PC-3 (cell line): ENCODE measurements at regions not wholly inside any gene's neighbourhood (a gene's known extent, or its start where the extent isn't known, plus 50 kb on each side); places are given as distances from the start of the nearest gene placed in this dataset.

Source experiments
- CTCF ChIP-seq: fragments of 300-600 bp; sonication (generic); conservative IDR thresholded peaks from 2 replicates; pipeline ENCODE4 v1.5.1; 2017; ENCODE audit warnings: antibody characterized with exemption, low read depth, mild to moderate bottlenecking, low read length
- EZH2 ChIP-seq: fragments of 300-600 bp; sonication (generic); IDR thresholded peaks from one replicate; pipeline ENCODE4 v1.6.1; 2017; ENCODE audit warnings: antibody characterized with exemption, mild to moderate bottlenecking, low read length; ENCODE audit not compliant: unreplicated experiment
- EZH2phosphoT487 ChIP-seq: fragments of 300-600 bp; sonication (generic); IDR thresholded peaks from 2 replicates; pipeline ENCODE4 v1.6.1; 2018; ENCODE audit warnings: mild to moderate bottlenecking, antibody characterized with exemption, low read length, borderline replicate concordance

DNA sequence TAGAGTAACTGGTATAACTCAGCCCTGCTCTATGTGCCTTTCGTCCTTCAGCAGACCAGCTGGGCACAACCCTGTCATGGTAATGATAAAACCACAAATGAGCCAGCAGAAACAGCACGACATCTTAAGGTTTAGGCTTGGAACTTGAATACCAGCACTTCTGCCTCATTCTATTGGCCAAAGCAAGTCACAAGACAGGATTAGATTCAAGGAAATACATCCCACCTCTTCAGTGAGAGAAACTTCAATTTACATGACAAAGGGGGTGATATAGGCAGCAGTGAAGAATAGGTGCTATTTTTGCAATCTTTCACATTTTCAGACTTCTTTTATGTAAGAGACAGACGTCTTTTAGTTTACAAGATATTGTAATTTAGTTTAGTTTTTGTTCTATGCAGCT, 69.8 kb upstream of the SLC35F1 start:
- TF ChIP-seq CTCF, result no peak
- no peak for TF ChIP-seq EZH2
- TF ChIP-seq EZH2phosphoT487, result no peak
